CD8-positive, alpha-beta memory T cell (primary cell): ENCODE measurements at regions not wholly inside any gene's neighbourhood (a gene's known extent, or its start where the extent isn't known, plus 50 kb on each side); places are given as distances from the start of the nearest gene placed in this dataset.

ENCODE experiments used
- CTCF ChIA-PET: fragments of 350-600 bp; sonication (Branson Sonifier 250); formaldehyde crosslinking; loops from one replicate; lab custom pipeline; 2021; ENCODE audit warnings: antibody characterized with exemption; lab: Charles Lee
- POLR2A ChIA-PET: fragments of 350-600 bp; sonication (Branson Sonifier 250); formaldehyde crosslinking; loops from one replicate; lab custom pipeline; 2021; ENCODE audit warnings: antibody characterized with exemption; lab: Charles Lee
- DNase-seq, 5 donors: peaks; one replicate each; pipeline versions ENCODE4 v3.0.0 to v3.0.0-alpha.2; 2020 to 2022; ENCODE audit warnings: mixed read lengths in 1 of 5
- H3K27ac ChIP-seq: one replicate; pipeline ENCODE4 v1.7.0; 2013; ENCODE audit warnings: low read depth, mild to moderate bottlenecking, low read length, moderate library complexity
- H3K27me3 ChIP-seq: 2 replicates; pipeline ENCODE4 v1.7.0; 2013; ENCODE audit warnings: low read length, mild to moderate bottlenecking; ENCODE audit not compliant: insufficient read depth, poor library complexity, severe bottlenecking
- H3K36me3 ChIP-seq: 2 replicates; pipeline ENCODE4 v1.7.0; 2013; ENCODE audit warnings: mild to moderate bottlenecking, low read length, moderate library complexity; ENCODE audit not compliant: insufficient read depth
- H3K4me1 ChIP-seq: 2 replicates; pipeline ENCODE4 v1.7.0; 2013; ENCODE audit warnings: mild to moderate bottlenecking, low read length, moderate library complexity; ENCODE audit not compliant: insufficient read depth
- H3K4me3 ChIP-seq: 2 replicates; pipeline ENCODE4 v1.7.0; 2013; ENCODE audit warnings: mild to moderate bottlenecking, low read length
- H3K9me3 ChIP-seq: 2 replicates; pipeline ENCODE4 v1.7.0; 2013; ENCODE audit warnings: mild to moderate bottlenecking, low read length
- H3K27ac Mint-ChIP-seq, 8 donors: one replicate each; pipeline ENCODE4 v1.8.0; 2020 to 2021; ENCODE audit warnings: mixed read lengths in 8 of 8, mild to moderate bottlenecking in 6 of 8, inconsistent platforms in 3 of 8, moderate library complexity in 3 of 8
- H3K27me3 Mint-ChIP-seq, 2 donors: one replicate each; pipeline ENCODE4 v1.8.0; 2020 to 2021; ENCODE audit warnings: mixed read lengths in 2 of 2, mild to moderate bottlenecking in 1 of 2, moderate library complexity in 1 of 2
- H3K36me3 Mint-ChIP-seq, 3 donors: one replicate each; pipeline ENCODE4 v1.8.0; 2020 to 2021; ENCODE audit warnings: mixed read lengths in 3 of 3, inconsistent platforms in 1 of 3, mild to moderate bottlenecking in 1 of 3
- H3K4me1 Mint-ChIP-seq, 3 donors: one replicate each; pipeline ENCODE4 v1.8.0; 2020 to 2021; ENCODE audit warnings: mixed read lengths in 3 of 3, inconsistent platforms in 1 of 3, mild to moderate bottlenecking in 1 of 3
- H3K4me3 Mint-ChIP-seq, 7 donors: one replicate each; pipeline ENCODE4 v1.8.0; 2020 to 2021; ENCODE audit warnings: mixed read lengths in 7 of 7, mild to moderate bottlenecking in 6 of 7, moderate library complexity in 4 of 7, inconsistent platforms in 2 of 7
- H3K9me3 Mint-ChIP-seq, 5 donors: one replicate each; pipeline ENCODE4 v1.8.0; 2020 to 2022; ENCODE audit warnings: mixed read lengths in 5 of 5, mild to moderate bottlenecking in 3 of 5, moderate library complexity in 2 of 5, inconsistent platforms in 1 of 5

- Histone ChIP-seq H3K9me3 (no peaks in the 10 kb centered on the region), H3K36me3 (no peaks in the 10 kb centered on the region), H3K27me3 (no peaks in the 10 kb centered on the region), H3K27ac (no peak overlapping the region), H3K4me1 (no peaks in the 10 kb centered on the region), H3K4me3 (no peak overlapping the region)
- CTCF ChIA-PET, result no interaction called here
- DNase-seq, result no peak
- Mint-ChIP-seq H3K4me3 (no peak overlapping the region), H3K9me3 (peaks cover 6 to 20% (median 8%) of the 10 kb centered on the region in 5 donors), H3K27me3 (peaks cover 0 to 4% of the 10 kb centered on the region in 2 donors), H3K27ac (no peak overlapping the region), H3K4me1 (no peaks in the 10 kb centered on the region), H3K36me3 (no peaks in the 10 kb centered on the region)
- POLR2A ChIA-PET, result no interaction called here
Observed at GRCh38 chr2:3929374-3929773, 226.0 kb downstream of the DCDC2C start.

- H3K27ac ChIP-seq, result no peak overlapping the region
- H3K27me3 ChIP-seq, result no peaks in the 10 kb centered on the region
- H3K4me1 ChIP-seq, result no peaks in the 10 kb centered on the region
- ChIA-PET CTCF (no interaction called here), POLR2A (no interaction called here)
- Mint-ChIP-seq H3K27ac (no peak overlapping the region), H3K4me1 (no peaks in the 10 kb centered on the region), H3K27me3 (peaks cover 0 to 4% of the 10 kb centered on the region in 2 donors), H3K36me3 (no peaks in the 10 kb centered on the region), H3K4me3 (no peak overlapping the region), H3K9me3 (peaks cover 6 to 20% (median 6%) of the 10 kb centered on the region in 5 donors)
- no peak overlapping the region for H3K4me3 ChIP-seq
- no peaks in the 10 kb centered on the region for H3K9me3 ChIP-seq
- DNase-seq, result no peak
- no peaks in the 10 kb centered on the region for H3K36me3 ChIP-seq
Observed at GRCh38 chr2:3930246-3930645, 226.9 kb downstream of the DCDC2C start.

GRCh38 chr2:3940661-3941060 lies 237.3 kb downstream of the DCDC2C start:
- DNase-seq, result no peak
- H3K9me3 Mint-ChIP-seq, result peaks cover 5 to 17% (median 8%) of the 10 kb centered on the region in 5 donors
- no peaks in the 10 kb centered on the region for H3K4me1 Mint-ChIP-seq
- H3K4me3 ChIP-seq, result no peak overlapping the region
- H3K4me1 ChIP-seq, result no peaks in the 10 kb centered on the region
- H3K27ac Mint-ChIP-seq, result no peak overlapping the region
- H3K27me3 ChIP-seq, result no peaks in the 10 kb centered on the region
- H3K27ac ChIP-seq, result no peak overlapping the region
- POLR2A ChIA-PET, result no interaction called here
- no peaks in the 10 kb centered on the region for H3K9me3 ChIP-seq
- H3K4me3 Mint-ChIP-seq, result no peak overlapping the region
- no peaks in the 10 kb centered on the region for H3K36me3 ChIP-seq
- CTCF ChIA-PET, result no interaction called here
- H3K27me3 Mint-ChIP-seq, result peaks cover 0 to 5% of the 10 kb centered on the region in 2 donors
- no peaks in the 10 kb centered on the region for H3K36me3 Mint-ChIP-seq

- no peak overlapping the region for H3K4me3 ChIP-seq
- Mint-ChIP-seq H3K4me1 (no peaks in the 10 kb centered on the region), H3K27me3 (peaks cover 0 to 5% of the 10 kb centered on the region in 2 donors), H3K27ac (no peak overlapping the region), H3K4me3 (no peak overlapping the region), H3K36me3 (no peaks in the 10 kb centered on the region), H3K9me3 (peaks cover 0 to 8% (median 2%) of the 10 kb centered on the region in 5 donors)
- no peaks in the 10 kb centered on the region for H3K36me3 ChIP-seq
- H3K4me1 ChIP-seq, result no peaks in the 10 kb centered on the region
- no peaks in the 10 kb centered on the region for H3K9me3 ChIP-seq
- ChIA-PET CTCF (no interaction called here), POLR2A (no interaction called here)
- H3K27me3 ChIP-seq, result no peaks in the 10 kb centered on the region
- H3K27ac ChIP-seq, result no peak overlapping the region
- DNase-seq, result no peak
Observed at GRCh38 chr2:3942841-3943240, 239.5 kb downstream of the DCDC2C start.

- DNase-seq, result no peak
- no peaks in the 10 kb centered on the region for H3K4me1 Mint-ChIP-seq
- POLR2A ChIA-PET, result no interaction called here
- Histone ChIP-seq H3K9me3 (no peaks in the 10 kb centered on the region), H3K27me3 (no peaks in the 10 kb centered on the region), H3K4me1 (no peaks in the 10 kb centered on the region), H3K27ac (no peak overlapping the region), H3K4me3 (no peak overlapping the region), H3K36me3 (no peaks in the 10 kb centered on the region)
- peaks cover 0 to 8% (median 2%) of the 10 kb centered on the region in 5 donors for H3K9me3 Mint-ChIP-seq
- no peak overlapping the region for H3K27ac Mint-ChIP-seq
- no peak overlapping the region for H3K4me3 Mint-ChIP-seq
- CTCF ChIA-PET, result no interaction called here
- peaks cover 0 to 5% of the 10 kb centered on the region in 2 donors for H3K27me3 Mint-ChIP-seq
- H3K36me3 Mint-ChIP-seq, result no peaks in the 10 kb centered on the region
Observed at GRCh38 chr2:3944071-3944470, 240.7 kb downstream of the DCDC2C start.

- no peaks in the 10 kb centered on the region for H3K9me3 ChIP-seq
- ChIA-PET CTCF (no interaction called here), POLR2A (no interaction called here)
- H3K27ac Mint-ChIP-seq, result no peak overlapping the region
- no peak overlapping the region for H3K4me3 ChIP-seq
- H3K27me3 ChIP-seq, result no peaks in the 10 kb centered on the region
- H3K27me3 Mint-ChIP-seq, result peaks cover 0 to 3% of the 10 kb centered on the region in 2 donors
- H3K4me3 Mint-ChIP-seq, result no peak overlapping the region
- peaks cover 0 to 7% (median 2%) of the 10 kb centered on the region in 5 donors for H3K9me3 Mint-ChIP-seq
- no peak overlapping the region for H3K27ac ChIP-seq
- DNase-seq, result no peak
- H3K4me1 Mint-ChIP-seq, result no peaks in the 10 kb centered on the region
- no peaks in the 10 kb centered on the region for H3K4me1 ChIP-seq
- H3K36me3 ChIP-seq, result no peaks in the 10 kb centered on the region
- H3K36me3 Mint-ChIP-seq, result no peaks in the 10 kb centered on the region
Observed at GRCh38 chr2:3944841-3945240, 241.5 kb downstream of the DCDC2C start.

GRCh38 chr2:3948191-3948590 lies 244.8 kb downstream of the DCDC2C start:
- no peak overlapping the region for H3K27ac Mint-ChIP-seq
- H3K4me3 Mint-ChIP-seq, result no peak overlapping the region
- no peak overlapping the region for H3K27ac ChIP-seq
- DNase-seq, result no peak
- H3K4me1 ChIP-seq, result no peaks in the 10 kb centered on the region
- H3K9me3 ChIP-seq, result no peaks in the 10 kb centered on the region
- H3K9me3 Mint-ChIP-seq, result peaks cover 0 to 7% (median 2%) of the 10 kb centered on the region in 5 donors
- H3K4me3 ChIP-seq, result no peak overlapping the region
- ChIA-PET CTCF (no interaction called here), POLR2A (no interaction called here)
- H3K36me3 ChIP-seq, result no peaks in the 10 kb centered on the region
- H3K27me3 ChIP-seq, result no peaks in the 10 kb centered on the region
- H3K27me3 Mint-ChIP-seq, result peaks cover 0 to 3% of the 10 kb centered on the region in 2 donors
- H3K36me3 Mint-ChIP-seq, result no peaks in the 10 kb centered on the region
- no peaks in the 10 kb centered on the region for H3K4me1 Mint-ChIP-seq

GRCh38 chr2:3951131-3951954 lies 248.0 kb downstream of the DCDC2C start:
- Mint-ChIP-seq H3K27me3 (no peaks in the 10 kb centered on the region), H3K9me3 (peaks cover 0 to 2% (median 0%) of the 10 kb centered on the region in 5 donors), H3K4me3 (no peak overlapping the region), H3K36me3 (no peaks in the 10 kb centered on the region), H3K4me1 (no peaks in the 10 kb centered on the region), H3K27ac (no peak overlapping the region)
- no peaks in the 10 kb centered on the region for H3K4me1 ChIP-seq
- DNase-seq, result no peak
- H3K4me3 ChIP-seq, result no peak overlapping the region
- no peak overlapping the region for H3K27ac ChIP-seq
- CTCF ChIA-PET, result no interaction called here
- H3K27me3 ChIP-seq, result no peaks in the 10 kb centered on the region
- no peaks in the 10 kb centered on the region for H3K36me3 ChIP-seq
- no peaks in the 10 kb centered on the region for H3K9me3 ChIP-seq
- POLR2A ChIA-PET, result no interaction called here
